GM20000 (cell line): ENCODE measurements at regions not wholly inside any gene's neighbourhood (a gene's known extent, or its start where the extent isn't known, plus 50 kb on each side); places are given as distances from the start of the nearest gene placed in this dataset.

ENCODE experiments used
- DNase-seq: peaks from one replicate; pipeline ENCODE4 v3.0.0; 2012; ENCODE audit warnings: low spot score
- TF ChIP-seq, protein P1 (sequence below): IDR thresholded peaks from 2 replicates; pipeline ENCODE4 v1.5.1; 2012; ENCODE audit warnings: mild to moderate bottlenecking, control low read depth; ENCODE audit errors: extremely low read depth, missing control alignments

DNA sequence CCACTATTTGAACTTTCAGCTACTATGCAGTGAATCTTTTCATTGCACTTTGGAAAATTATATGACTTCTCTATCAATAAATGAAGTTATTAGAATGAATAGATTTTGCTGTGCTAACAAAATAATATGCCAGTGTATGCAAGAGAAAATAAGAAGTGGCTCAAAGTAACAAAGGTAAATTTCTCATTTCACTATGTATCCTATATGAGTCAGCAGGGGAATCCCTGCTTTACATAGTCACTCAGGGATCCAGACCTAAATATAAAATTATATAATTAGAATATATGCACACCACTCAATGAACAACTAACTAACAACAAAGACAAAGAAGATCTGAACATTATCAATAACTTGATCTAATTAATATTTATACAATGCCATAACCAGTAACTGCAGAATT lies 390.8 kb upstream of the IRAK1BP1 start:
- DNase-seq: no peak
- TF ChIP-seq, protein P1, sequence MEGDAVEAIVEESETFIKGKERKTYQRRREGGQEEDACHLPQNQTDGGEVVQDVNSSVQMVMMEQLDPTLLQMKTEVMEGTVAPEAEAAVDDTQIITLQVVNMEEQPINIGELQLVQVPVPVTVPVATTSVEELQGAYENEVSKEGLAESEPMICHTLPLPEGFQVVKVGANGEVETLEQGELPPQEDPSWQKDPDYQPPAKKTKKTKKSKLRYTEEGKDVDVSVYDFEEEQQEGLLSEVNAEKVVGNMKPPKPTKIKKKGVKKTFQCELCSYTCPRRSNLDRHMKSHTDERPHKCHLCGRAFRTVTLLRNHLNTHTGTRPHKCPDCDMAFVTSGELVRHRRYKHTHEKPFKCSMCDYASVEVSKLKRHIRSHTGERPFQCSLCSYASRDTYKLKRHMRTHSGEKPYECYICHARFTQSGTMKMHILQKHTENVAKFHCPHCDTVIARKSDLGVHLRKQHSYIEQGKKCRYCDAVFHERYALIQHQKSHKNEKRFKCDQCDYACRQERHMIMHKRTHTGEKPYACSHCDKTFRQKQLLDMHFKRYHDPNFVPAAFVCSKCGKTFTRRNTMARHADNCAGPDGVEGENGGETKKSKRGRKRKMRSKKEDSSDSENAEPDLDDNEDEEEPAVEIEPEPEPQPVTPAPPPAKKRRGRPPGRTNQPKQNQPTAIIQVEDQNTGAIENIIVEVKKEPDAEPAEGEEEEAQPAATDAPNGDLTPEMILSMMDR: no peak

- TF ChIP-seq, protein P1: no peak
- no peak for DNase-seq
These were observed 384.4 kb upstream of the IRAK1BP1 start for GRCh38 chr6:78482801-78483552.

DNA sequence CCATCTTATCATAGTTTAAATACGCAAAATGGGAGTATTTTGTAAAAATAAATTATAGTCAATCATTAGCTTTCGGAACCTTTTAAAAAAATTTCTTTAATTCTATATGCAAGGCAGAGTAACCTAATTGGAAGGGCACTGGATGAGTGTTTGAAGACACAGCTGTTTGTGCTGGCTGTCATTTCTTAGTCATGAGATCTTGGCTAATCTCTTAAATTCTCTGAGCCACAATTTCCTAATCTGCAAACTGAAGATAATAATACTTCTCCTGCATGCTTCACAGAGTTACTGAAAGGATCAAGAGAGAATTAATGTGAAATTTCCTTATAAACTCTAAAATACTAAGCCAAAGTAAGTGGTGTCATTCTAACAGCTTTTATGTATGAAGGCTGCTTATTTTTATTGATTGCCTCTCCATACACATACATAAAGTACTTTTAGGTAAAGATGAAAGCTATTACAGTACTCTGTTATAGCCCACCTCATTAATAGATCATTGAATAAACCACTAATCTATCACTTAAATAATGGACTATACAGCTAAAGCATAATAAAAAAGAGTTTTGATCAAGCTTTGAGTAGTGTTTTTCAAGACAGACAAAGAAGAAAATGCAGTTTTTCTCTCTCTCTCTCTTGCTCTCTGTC lies 383.7 kb upstream of the IRAK1BP1 start:
- TF ChIP-seq, protein P1: no peak
- DNase-seq: no peak

- TF ChIP-seq, protein P1: no peak
- DNase-seq: no peak
These were observed 382.9 kb upstream of the IRAK1BP1 start for GRCh38 chr6:78484198-78485064.

- no peak for DNase-seq
- TF ChIP-seq, protein P1: no peak
These were observed 379.9 kb upstream of the IRAK1BP1 start for GRCh38 chr6:78487401-78487800.

GRCh38 chr6:78489874-78490273 lies 377.5 kb upstream of the IRAK1BP1 start:
- TF ChIP-seq, protein P1: no peak

More at GRCh38 chr6:78489874-78490273, 377.5 kb upstream of the IRAK1BP1 start:
- no peak for DNase-seq
